NCI-H446 (cell line): ENCODE measurements at regions not wholly inside any gene's neighbourhood (a gene's known extent, or its start where the extent isn't known, plus 50 kb on each side); places are given as distances from the start of the nearest gene placed in this dataset.

Source experiments
- DNase-seq, 2 experiments: peaks; one replicate each; lab custom pipeline; 2025; lab: John Stamatoyannopoulos, UW

GRCh38 chr9:134585746-134586706, 55.6 kb upstream of the COL5A1 start:
- DNase-seq = peak in 1 of 2 experiments; percentile 3

- DNase-seq = no peak
Measured at GRCh38 chr9:134589748-134590147, 51.9 kb upstream of the COL5A1 start.

GRCh38 chr9:134590240-134591081, 51.1 kb upstream of the COL5A1 start:
- no peak for DNase-seq

- no peak for DNase-seq
Measured at GRCh38 chr9:134591082-134591571, 50.5 kb upstream of the COL5A1 start.

GRCh38 chr9:134591573-134591981, 50.0 kb upstream of the COL5A1 start:
- DNase-seq = no peak
